ENCODE measurements at regions not wholly inside any gene's neighbourhood (a gene's known extent, or its start where the extent isn't known, plus 50 kb on each side); places are given as distances from the start of the nearest gene placed in this dataset.

- ATAC-seq: no peak
- Histone ChIP-seq H3K9ac (ENCODE audit: insufficient read depth in 1 of 2, low read depth in 2 of 2, low read length in 2 of 2) (no peak overlapping the region), H3K4me2 (ENCODE audit: insufficient read depth, low read length) (no peak overlapping the region), H3K4me1 (replicated peaks in 1 of 2; ENCODE audit: control insufficient read depth in 2 of 2, insufficient read depth in 2 of 2, low read length in 2 of 2) (no peaks in the 10 kb centered on the region), H3K4me3 (no peak overlapping the region), H3K79me2 (ENCODE audit: control insufficient read depth, insufficient read depth, low read length) (no peaks in the 10 kb centered on the region), H3K27me3 (ENCODE audit: control insufficient read depth in 2 of 2, insufficient read depth in 2 of 2, low read length in 2 of 2) (no peaks in the 10 kb centered on the region), H3K27ac (ENCODE audit: extremely low read depth, low read depth, low read length) (no peak overlapping the region), H3K36me3 (ENCODE audit: control insufficient read depth, insufficient read depth, low read length) (no peaks in the 10 kb centered on the region), H3K9me3 (replicated peaks; ENCODE audit: control insufficient read depth, insufficient read depth, low read depth, low read length) (peaks cover 2% of the 10 kb centered on the region; the same call in 1 of the 2 replicates), H4K20me1 (replicated peaks; ENCODE audit: control insufficient read depth, insufficient read depth, low read length) (no peaks in the 10 kb centered on the region), H2AFZ (ENCODE audit: low read depth, low read length) (no peak overlapping the region), H3K9me1 (ENCODE audit: control insufficient read depth, insufficient read depth, low read length) (no peaks in the 10 kb centered on the region)
- CTCF ChIA-PET (ENCODE audit: low intra/inter-chr PET ratio): no interaction called here
- no peak for TF ChIP-seq ZNF197 (CRISPR knock-in tag; IDR thresholded peaks at IDR 0.05; ENCODE audit: low read depth)
- 0% methylated on average over 3 of the region's 3 CpGs for WGBS (ENCODE audit: insufficient coverage, low coverage, missing lambda C conversion rate)
- no TSS peak for BruUV-seq (replicated peaks)
- intact Hi-C loops (cut with micrococcal nuclease) (no loop called here), in situ Hi-C loops (cut with MboI) (no loop called here)
- DNase-seq (ENCODE audit: extremely low read depth in 1 of 4, low spot score in 3 of 4): no peak
- no peak for FAIRE-seq
- POLR2A ChIA-PET: no interaction called here
Observed at GRCh38 chr5:16013334-16014065, 166.1 kb downstream of the MARCHF11 start.

GRCh38 chr5:16009256-16009655 is 170.3 kb downstream of the MARCHF11 start:
- CTCF ChIA-PET (ENCODE audit: low intra/inter-chr PET ratio): no interaction called here
- no peak overlapping the region for H3K27ac ChIP-seq (ENCODE audit: extremely low read depth, low read depth, low read length)
- H3K4me1 ChIP-seq (replicated peaks in 1 of 2; ENCODE audit: control insufficient read depth in 2 of 2, insufficient read depth in 2 of 2, low read length in 2 of 2): no peaks in the 10 kb centered on the region
- no peaks in the 10 kb centered on the region for H3K27me3 ChIP-seq (ENCODE audit: control insufficient read depth in 2 of 2, insufficient read depth in 2 of 2, low read length in 2 of 2)
- DNase-seq (ENCODE audit: extremely low read depth in 1 of 4, low spot score in 3 of 4) (no peak), ATAC-seq (no peak), FAIRE-seq (no peak)
- intact Hi-C loops (cut with micrococcal nuclease) (no loop called here), in situ Hi-C loops (cut with MboI) (no loop called here)
- no peak overlapping the region for H2AFZ ChIP-seq (ENCODE audit: low read depth, low read length)
- TF ChIP-seq CSDE1 (IDR thresholded peaks at IDR 0.05): no peak
- no peak for TF ChIP-seq ZSCAN32 (CRISPR knock-in tag; IDR thresholded peaks at IDR 0.05)
- TF ChIP-seq THRB (CRISPR knock-in tag; conservative IDR thresholded peaks at IDR 0.05): no peak
- no peak for TF ChIP-seq GTF2F1 (IDR thresholded peaks at IDR 0.05; ENCODE audit: low read depth, low read length)
- no peak for TF ChIP-seq BRCA1 (IDR thresholded peaks at IDR 0.05)
- no peak for TF ChIP-seq BRCA1 (CRISPR knock-in tag; IDR thresholded peaks at IDR 0.05)
- TF ChIP-seq IRF2 (CRISPR knock-in tag; IDR thresholded peaks at IDR 0.05): no peak
- no peak overlapping the region for H3K4me2 ChIP-seq (ENCODE audit: insufficient read depth, low read length)
- H3K9me3 ChIP-seq (replicated peaks; ENCODE audit: control insufficient read depth, insufficient read depth, low read depth, low read length): no peaks in the 10 kb centered on the region; the same call in 1 of the 2 replicates
- H3K9me1 ChIP-seq (ENCODE audit: control insufficient read depth, insufficient read depth, low read length): no peaks in the 10 kb centered on the region
- H3K4me3 ChIP-seq: no peak overlapping the region
- no peaks in the 10 kb centered on the region for H3K79me2 ChIP-seq (ENCODE audit: control insufficient read depth, insufficient read depth, low read length)
- no peaks in the 10 kb centered on the region for H3K36me3 ChIP-seq (ENCODE audit: control insufficient read depth, insufficient read depth, low read length)
- no peaks in the 10 kb centered on the region for H4K20me1 ChIP-seq (replicated peaks; ENCODE audit: control insufficient read depth, insufficient read depth, low read length)
- BruUV-seq (replicated peaks): no TSS peak
- POLR2A ChIA-PET: interaction anchor here (0.7 kb wide), 1 partner anchor 18 kb away, joined by 3 read pairs; no protein-coding TSS in a partner anchor
- H3K9ac ChIP-seq (ENCODE audit: insufficient read depth in 1 of 2, low read depth in 2 of 2, low read length in 2 of 2): no peak overlapping the region

Data from K562 (cell line).